ENCODE measurements at regions not wholly inside any gene's neighbourhood (a gene's known extent, or its start where the extent isn't known, plus 50 kb on each side); places are given as distances from the start of the nearest gene placed in this dataset.

DNA sequence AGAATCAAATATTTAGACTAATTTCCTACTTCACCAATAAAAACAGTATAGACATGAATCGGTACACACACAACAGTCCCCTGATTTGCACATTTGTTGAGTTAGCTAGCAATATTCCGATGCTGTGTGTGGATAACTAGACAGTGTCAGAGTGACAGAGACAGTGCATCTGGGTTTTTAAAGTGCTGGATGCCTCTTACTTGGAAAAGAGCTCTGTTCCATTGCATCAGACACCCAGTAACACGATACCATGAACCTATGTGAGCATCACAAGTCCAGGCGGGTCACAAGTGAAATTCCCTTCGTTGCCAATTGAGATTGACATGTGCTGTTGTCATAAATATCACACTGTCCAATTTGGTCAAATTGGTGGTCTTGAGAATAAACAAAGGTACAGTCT is 82.0 kb upstream of the ESRRG start:
- DNase-seq, result no peak

DNA sequence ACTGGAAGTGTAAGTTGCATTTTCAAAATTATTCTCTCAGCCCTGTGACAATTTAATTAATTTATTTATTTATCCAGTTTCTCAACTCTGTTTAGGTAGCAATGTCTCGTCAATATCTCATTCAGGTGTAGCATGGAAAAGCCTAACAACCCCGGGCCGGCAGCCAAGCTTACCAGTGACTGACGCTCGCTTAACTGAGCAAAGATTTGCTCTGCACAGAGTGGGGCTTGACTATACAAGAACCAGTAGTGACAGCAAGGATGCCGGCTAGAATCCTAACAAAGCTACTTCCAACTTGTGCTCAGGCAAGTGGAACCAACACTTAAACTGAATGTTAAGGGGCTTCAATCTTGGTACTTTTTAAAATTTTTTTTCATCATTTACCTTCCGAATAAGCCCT is 80.9 kb upstream of the ESRRG start:
- DNase-seq, result no peak

DNA sequence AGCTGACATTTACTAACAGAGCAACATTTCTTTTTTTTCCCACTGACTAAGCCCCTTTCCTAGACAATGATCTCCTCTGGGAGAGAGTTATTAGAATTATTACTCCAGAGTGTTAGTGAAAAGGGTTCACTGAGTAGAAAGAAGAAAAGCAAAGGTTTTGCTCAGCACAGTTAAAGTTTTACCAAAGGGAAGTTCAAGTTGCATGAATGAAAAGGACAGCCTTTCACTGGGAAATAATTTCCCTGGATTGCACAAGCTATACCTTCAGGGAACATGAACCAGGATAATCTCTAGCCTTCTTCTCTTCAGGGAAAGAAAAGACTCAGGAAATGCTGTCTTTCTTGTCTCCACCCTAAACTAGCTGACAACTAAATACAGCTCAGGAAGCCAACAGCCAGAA is 71.4 kb upstream of the ESRRG start:
- no peak for DNase-seq

DNA sequence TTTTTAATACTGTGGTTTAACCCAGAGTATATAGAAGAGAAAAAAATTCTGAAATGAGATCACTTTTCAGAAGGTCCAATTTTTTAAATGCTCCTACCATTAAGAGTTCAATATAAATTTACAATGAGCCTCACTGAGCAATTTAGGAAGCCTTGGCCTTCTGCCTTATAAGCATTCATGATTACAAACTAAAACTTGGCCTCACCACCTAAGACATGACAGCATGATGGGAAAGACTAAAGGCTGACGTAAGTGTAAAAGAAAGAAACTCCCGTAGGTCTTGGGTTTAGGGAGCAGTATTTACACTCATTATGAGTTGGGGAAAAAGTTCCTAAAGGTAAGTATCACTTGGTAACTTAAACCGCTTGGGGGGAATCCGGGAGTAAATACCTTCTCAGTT is 70.7 kb upstream of the ESRRG start:
- no peak for DNase-seq

DNA sequence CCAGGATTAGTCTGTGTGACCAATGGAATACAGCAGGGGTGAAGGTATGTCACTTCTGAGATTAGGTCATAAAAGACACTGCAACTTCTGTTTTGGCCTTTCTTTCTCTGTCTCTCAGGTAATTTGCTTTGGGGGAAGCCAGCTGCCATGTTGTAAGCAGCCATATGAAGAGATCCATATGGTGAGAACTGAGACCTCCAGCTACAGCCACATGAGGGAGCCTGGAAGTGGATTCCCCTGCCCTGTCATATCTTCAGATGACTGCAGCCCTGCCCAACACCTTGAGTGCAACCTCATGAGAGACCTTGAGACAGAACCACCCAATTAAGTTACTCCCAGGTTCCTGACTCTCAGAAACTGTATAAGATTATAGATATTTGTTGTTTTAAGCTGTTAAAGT is 70.1 kb upstream of the ESRRG start:
- no peak for DNase-seq

DNA sequence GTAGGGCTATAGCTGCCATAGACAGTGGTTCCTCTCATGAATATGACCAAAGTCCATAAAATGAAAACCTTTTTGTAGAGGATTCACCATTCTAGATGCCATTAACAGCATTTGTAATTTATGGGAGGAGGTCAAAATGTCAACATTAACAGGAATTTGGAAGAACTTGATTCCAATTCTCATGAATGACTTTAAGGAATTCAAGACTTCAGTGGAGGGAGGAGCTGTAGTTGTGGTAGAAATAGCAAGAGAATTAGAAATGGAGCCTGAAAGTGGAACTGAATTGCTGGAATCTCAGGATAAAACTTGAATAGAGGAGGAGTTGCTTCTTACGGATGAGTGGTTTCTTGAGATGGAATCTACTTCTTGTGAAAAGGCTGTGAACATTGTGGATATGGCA is 65.4 kb upstream of the ESRRG start:
- DNase-seq, result no peak

DNA sequence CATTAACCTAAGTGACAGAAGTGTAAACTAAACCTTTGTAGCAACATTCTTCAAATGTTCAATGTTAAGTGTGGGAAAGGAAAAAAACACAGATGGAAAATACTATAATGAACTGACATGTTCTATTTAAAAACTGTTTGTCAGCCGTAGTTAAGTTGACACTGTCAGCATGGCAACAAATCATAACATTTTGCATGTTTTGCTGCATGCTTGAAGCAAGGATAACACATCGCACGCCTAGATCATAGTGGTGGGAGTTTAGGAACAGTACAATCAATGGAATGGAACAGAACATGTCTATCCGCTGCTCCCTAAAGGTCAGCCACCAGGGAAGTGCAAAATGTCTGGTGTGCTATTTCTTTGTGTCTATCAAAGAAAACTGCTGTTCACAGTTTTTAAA is 62.5 kb upstream of the ESRRG start:
- no peak for DNase-seq

DNA sequence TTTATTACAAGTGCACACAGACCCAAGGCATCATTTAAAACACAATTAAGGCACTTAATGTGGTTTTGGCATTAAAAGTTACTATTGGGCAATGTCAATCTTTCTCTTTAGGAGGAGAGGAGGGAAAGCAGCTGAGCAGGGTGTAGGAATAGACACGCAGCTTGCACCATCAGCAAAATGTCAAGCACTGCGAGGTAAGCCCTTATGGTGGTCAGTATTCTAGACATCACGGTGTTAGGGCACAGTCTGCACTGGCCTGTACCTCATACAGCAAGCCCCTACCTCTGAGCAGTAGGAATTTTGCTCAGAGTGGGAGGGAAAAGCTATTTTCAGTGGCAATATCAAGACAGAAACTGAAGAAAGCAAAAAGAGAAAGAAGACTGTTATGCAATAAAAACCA is 62.0 kb upstream of the ESRRG start:
- no peak for DNase-seq

DNA sequence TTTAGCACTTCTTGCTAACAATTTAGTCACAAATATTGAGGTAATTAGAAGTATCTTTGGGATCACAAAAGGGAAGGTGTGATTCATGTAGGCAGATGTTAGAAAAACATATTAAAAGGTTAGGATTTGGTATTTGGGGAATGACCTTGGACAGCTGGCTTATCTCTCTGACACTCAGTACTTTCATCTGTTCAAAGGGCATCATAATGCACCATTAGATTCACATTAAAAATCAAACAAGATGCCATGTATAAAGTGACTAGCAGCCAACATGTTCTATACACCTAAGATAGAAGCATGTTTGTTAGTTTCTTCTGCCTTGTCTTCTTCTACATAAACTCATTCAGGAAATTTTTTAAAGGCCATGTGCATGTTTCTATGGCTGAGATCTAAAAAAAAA is 56.5 kb upstream of the ESRRG start:
- no peak for DNase-seq

DNA sequence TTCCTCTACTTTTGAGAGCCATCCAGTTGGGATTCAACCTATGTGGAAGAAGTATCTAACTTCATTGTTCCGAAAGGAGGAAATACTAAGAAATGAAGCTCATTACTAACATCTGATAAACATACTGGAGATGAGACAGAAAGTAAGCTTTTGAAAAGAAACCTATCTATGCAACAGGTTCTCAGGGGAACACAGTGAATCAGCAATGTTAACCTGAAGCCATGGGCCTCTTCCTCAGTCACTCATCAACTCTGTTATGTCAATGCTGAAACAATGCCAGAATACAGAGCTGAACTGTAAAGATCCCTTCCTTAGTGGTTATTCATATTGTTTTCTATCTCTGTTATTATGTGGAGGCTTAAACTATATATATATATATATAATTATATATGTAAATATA is 55.5 kb upstream of the ESRRG start:
- DNase-seq, result no peak

DNA sequence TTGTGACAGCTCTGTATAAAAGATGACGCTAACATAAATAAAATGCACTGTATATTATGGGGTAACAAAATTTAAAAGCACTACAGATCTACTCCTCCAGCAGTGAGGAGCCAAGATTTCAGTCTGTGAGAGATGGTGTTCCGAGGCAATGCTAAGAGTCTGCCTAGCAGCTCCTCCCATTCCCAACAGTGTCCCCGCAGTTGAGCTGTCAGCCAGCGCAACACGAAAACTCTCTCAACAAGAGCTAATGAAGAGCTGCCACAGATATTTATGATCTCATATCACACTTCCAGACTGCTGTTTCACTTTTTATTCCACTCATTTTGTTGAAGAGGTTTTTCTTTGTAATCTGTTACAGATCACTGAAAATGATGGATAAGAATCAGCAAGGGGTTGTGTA is 53.9 kb upstream of the ESRRG start:
- no peak for DNase-seq
